GM23248 (cell line): ENCODE measurements at regions not wholly inside any gene's neighbourhood (a gene's known extent, or its start where the extent isn't known, plus 50 kb on each side); places are given as distances from the start of the nearest gene placed in this dataset.

Source experiments
- EZH2 ChIP-seq: fragments of 200-600 bp; sonication (generic); IDR thresholded peaks from 2 replicates; pipeline ENCODE4 v1.6.1; 2018; ENCODE audit warnings: antibody characterized with exemption, mild to moderate bottlenecking; ENCODE audit not compliant: insufficient read depth, poor library complexity, severe bottlenecking
- EZH2phosphoT487 ChIP-seq: fragments of 200-600 bp; sonication (generic); IDR thresholded peaks from 2 replicates; pipeline ENCODE4 v1.6.1; 2018; ENCODE audit warnings: antibody characterized with exemption, moderate library complexity, mild to moderate bottlenecking, low read depth; ENCODE audit not compliant: insufficient read depth

GRCh38 chr11:122179961-122180834 lies 64.2 kb upstream of the BLID start:
- TF ChIP-seq EZH2 (no peak), EZH2phosphoT487 (peak; percentile 94)
